Right lobe of liver (tissue), 4 donors: ENCODE measurements at regions not wholly inside any gene's neighbourhood (a gene's known extent, or its start where the extent isn't known, plus 50 kb on each side); places are given as distances from the start of the nearest gene placed in this dataset.

ENCODE experiments used
- CTCF ChIP-seq, 4 donors: fragments of 200-600 bp in 3 of 4; fragments of 450-650 bp in 1 of 4; IDR thresholded peaks; one replicate each; pipeline versions ENCODE4 v1.5.1 to v1.8.0; 2016 to 2022; ENCODE audit warnings: antibody characterized with exemption in 4 of 4, mild to moderate bottlenecking in 2 of 4
- POLR2A ChIP-seq: fragments of 450-650 bp; IDR thresholded peaks from one replicate; pipeline ENCODE4 v1.6.1; 2017; ENCODE audit warnings: antibody characterized with exemption, mild to moderate bottlenecking
- donor health status: DM: no; HTN: no; CAD: no.
- donor health status: DM: no; HTN: no; CAD: no.
- donor health status: DM: no; HTN: yes; CAD: no.

DNA sequence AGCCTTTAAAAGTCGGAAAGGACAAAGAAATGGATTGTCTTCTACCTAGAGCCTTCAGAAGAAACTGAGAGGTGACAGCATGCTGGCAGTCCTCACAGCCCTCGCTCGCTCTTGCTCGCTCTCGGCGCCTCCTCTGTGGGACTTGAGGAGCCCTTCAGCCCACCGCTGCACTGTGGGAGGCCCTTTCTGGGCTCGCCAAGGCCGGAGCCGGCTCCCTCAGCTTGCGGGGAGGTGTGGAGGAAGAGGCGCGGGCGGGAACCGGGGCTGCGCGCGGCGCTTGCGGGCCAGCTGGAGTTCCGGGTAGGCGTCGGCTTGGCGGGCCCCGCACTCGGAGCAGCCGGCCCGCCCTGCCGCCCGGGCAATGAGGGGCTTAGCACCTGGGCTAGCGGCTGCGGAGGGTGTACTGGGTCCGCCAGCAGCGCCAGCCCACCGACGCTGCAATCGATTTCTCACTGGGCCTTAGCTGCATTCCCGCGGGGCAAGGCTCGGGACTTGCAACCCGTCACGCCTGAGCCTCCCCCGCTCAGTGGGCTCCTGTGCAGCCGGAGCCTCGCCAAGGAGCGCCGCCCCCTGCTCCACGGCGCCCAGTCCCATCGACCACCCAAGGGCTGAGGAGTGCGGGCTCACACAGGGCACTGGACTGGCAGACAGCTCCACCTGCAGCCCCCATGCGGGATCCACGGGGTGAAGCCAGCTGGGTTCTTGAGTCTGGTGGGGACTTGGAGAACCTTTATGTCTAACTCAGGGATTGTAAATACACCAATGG, 953.8 kb upstream of the GBE1 start:
- TF ChIP-seq CTCF (IDR thresholded peaks at IDR 0.05) (no peak), POLR2A (no peak)
